ENCODE measurements at regions not wholly inside any gene's neighbourhood (a gene's known extent, or its start where the extent isn't known, plus 50 kb on each side); places are given as distances from the start of the nearest gene placed in this dataset.
"Not testable (repeated sequence)": the region's sequence is repeated elsewhere in the genome, so short reads cannot be mapped to it uniquely, and the experiment has no call there.

DNA sequence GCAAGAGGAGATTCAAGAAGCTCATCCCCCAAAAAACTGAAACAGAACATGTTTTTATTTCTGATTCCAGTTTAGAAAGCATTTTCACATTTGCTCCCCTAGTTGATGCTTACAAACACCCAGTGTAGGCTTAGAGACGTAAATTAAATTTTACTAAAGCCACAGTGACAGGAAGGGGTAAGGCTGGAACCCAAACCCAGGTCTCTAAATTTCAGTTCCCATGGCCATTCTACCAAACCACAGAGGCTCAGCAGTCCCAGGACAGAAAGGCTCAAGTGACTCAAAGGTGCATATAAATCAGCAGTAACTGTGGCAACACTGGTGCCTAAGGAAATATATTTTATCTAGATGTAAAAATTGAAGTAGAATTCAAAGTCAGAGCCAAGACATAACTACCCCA lies 128.7 kb downstream of the CEP120 start:
- DNase-seq (ENCODE audit: low spot score) = no peak

- DNase-seq (ENCODE audit: low spot score) = no peak
Measured at GRCh38 chr5:123289210-123289609, 134.0 kb downstream of the CEP120 start.

- no peak for DNase-seq (ENCODE audit: low spot score)
Measured at GRCh38 chr5:123287881-123288280, 135.3 kb downstream of the CEP120 start.

- no peak for DNase-seq (ENCODE audit: low spot score)
Measured at GRCh38 chr5:123286891-123287290, 136.3 kb downstream of the CEP120 start.

DNA sequence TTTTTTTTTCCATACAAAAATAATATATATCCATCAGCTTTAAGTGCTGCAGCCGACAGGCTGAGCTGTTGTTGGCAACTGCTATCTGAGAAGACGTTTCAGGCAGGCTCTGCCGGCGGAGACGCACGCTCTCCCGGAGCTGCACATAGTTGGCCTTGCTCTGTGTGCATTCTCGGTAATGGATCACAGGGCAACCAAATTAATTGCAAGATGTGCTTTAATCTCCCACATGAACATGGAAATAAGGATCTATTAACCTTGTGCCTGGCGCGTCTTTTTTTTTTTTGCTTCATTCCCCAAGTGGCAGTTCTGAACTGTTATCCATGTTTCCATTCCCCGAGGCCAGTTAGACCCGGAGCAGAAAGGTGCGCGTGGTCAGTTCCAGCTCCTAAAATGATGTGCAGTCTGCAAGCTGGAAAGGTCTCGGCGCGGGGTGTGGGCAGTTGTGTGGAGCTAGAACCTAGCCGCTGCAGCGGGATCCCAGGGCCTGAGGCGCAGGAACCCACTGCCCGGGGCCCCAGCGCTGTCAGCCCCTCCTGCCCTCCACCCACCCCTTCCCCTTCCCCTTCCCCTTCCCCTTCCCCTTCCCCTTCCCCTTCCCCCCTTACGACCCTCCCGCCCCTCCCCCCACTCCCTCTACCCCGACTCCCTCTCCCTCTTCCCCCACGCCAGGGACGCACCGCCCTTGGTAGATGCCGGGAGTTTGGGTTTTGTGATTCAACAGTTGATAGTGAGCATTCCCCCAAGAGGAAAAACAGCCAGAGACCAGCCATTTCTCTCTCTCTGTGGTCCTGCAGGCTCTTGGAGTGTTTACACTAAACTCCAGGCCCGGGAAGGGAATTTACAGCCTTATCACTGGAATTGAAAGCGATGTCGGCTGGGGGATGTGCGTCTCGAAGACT lies 137.8 kb downstream of the CEP120 start:
- peak; percentile 32 for DNase-seq (ENCODE audit: low spot score)

GRCh38 chr5:123283499-123283898 lies 139.7 kb downstream of the CEP120 start:
- DNase-seq (ENCODE audit: low spot score) = no peak

- no peak for DNase-seq (ENCODE audit: low spot score)
Measured at GRCh38 chr5:123283031-123283430, 140.2 kb downstream of the CEP120 start.

GRCh38 chr5:123282444-123282843 lies 140.8 kb downstream of the CEP120 start:
- no peak for DNase-seq (ENCODE audit: low spot score)

GRCh38 chr5:123280854-123281253 lies 142.3 kb downstream of the CEP120 start:
- DNase-seq (ENCODE audit: low spot score) = not testable (repeated sequence)

GRCh38 chr5:123279136-123279535 lies 144.1 kb downstream of the CEP120 start:
- DNase-seq (ENCODE audit: low spot score) = no peak

GRCh38 chr5:123278284-123278683 lies 144.9 kb downstream of the CEP120 start:
- DNase-seq (ENCODE audit: low spot score) = no peak

DNA sequence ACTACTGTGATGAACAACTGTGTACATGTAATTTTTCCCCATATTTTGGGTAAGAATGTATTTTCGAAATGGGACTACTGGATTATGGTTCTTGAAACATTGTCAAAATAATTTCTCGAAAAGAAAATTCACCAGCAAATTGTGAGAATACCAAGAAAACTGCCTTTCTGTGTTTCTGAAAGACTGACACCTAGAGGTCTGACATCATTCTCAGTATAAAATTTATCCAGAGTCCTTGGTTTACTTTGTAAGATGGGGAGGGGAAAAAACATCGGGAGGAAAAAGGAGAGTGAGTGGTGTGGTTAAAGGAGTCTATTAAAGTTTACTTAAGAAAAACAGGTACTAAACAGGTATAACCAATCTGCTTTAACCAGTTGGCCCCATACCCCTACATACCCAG lies 149.2 kb downstream of the CEP120 start:
- no peak for DNase-seq (ENCODE audit: low spot score)

DNA sequence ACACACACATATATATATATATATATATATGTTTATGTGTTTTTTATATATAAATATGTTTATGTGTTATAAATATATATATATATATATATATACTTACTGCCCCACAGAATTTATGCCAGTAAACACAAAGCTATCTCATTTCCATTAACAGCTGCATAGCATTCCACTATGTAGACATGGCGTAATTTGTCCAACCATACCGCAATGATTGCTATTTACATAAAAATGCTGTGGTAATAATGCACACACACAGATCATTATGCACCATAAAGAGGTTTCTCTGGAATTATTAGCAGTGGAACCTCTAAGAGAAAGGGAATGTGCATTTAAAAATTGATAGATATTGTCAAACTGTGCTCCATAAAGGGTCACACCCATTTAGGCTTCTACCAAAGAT lies 150.1 kb downstream of the CEP120 start:
- no peak for DNase-seq (ENCODE audit: low spot score)

DNA sequence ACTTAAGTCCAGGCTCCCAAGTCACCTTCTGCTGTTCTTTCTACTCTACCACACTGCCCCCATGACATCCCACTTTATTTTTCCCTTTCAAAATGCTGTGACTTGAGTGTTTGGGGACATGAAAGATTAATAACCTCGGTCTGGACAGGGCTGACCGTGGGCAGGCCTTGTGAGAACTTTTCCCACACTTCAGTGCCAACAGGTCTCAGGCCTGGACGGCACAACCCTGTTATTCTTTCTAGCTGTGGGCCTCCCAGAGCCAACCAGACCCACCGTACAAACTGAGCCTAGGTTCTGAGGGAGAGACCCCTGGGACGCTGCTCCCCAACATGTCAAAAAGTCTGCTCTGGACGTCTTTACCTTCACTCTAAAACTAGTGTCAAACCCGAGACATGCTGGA lies 153.4 kb downstream of the CEP120 start:
- DNase-seq (ENCODE audit: low spot score) = no peak

- no peak for DNase-seq (ENCODE audit: low spot score)
Measured at GRCh38 chr5:123269436-123269835, 153.8 kb downstream of the CEP120 start.

- DNase-seq (ENCODE audit: low spot score) = no peak
Measured at GRCh38 chr5:123266365-123266764, 156.8 kb downstream of the CEP120 start.

DNA sequence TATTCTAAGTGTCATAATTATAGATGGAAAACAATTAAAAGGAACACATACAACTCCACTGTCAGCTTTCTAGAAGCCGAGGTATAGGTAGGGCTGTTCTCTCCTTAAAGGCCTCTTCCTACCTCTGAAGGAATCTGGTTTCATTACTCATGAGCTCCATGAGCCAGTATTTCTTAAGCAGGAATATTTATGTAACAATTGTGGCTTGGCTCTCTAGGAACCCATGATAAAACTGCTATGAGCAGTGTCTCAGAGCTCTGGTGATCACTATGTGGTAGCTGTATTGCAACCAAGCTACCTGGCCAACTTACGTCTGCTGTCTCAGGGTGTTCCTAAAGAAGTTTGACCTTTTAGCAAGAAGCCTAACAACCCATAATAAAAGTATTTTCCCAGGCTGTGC lies 157.7 kb downstream of the CEP120 start:
- DNase-seq (ENCODE audit: low spot score) = no peak

GRCh38 chr5:123264394-123264793 lies 158.8 kb downstream of the CEP120 start:
- no peak for DNase-seq (ENCODE audit: low spot score)

DNA sequence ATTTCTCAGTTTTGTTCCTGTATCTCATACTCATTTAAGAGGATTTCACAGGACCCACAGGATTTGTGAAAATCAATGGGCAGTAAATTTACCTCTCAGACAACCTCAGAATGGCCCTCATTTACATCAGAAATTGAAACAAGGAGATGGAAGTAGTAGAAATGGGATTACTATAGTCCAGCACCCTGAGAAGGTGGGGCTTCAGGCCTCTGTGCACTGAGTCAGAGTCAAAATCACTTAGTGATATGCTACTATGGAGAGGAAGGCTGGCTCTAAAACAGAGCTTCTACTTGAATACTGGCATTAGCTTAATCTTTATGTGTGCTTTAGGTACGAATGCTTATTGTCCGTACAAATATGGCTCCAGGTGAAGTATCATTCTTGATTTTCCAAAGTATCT lies 159.3 kb downstream of the CEP120 start:
- no peak for DNase-seq (ENCODE audit: low spot score)

GRCh38 chr5:123262216-123262823 lies 160.9 kb downstream of the CEP120 start:
- no peak for DNase-seq (ENCODE audit: low spot score)

DNA sequence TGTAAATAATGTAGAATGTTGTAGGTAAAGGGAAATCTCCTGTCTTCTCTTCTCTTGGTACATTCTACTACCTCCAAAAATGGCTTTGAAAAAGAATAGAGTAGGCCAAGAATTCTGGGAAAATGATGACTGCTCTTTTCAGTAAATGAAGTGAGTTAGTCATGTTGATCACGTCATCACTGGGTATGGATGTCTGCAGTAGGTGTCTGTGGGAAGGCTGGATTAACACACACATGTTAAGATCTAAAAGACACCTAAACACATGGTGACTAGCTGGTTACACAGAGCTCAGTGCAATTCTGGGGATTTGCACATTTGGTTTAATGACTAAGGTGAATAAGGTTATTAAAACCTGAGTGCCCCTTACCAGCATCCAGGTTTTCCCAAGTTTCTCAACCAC lies 161.5 kb downstream of the CEP120 start:
- DNase-seq (ENCODE audit: low spot score) = no peak

GRCh38 chr5:123249446-123249845 lies 160.4 kb downstream of the PRDM6 start:
- no peak for DNase-seq (ENCODE audit: low spot score)

- no peak for DNase-seq (ENCODE audit: low spot score)
Measured at GRCh38 chr5:123245689-123246088, 156.6 kb downstream of the PRDM6 start.

DNA sequence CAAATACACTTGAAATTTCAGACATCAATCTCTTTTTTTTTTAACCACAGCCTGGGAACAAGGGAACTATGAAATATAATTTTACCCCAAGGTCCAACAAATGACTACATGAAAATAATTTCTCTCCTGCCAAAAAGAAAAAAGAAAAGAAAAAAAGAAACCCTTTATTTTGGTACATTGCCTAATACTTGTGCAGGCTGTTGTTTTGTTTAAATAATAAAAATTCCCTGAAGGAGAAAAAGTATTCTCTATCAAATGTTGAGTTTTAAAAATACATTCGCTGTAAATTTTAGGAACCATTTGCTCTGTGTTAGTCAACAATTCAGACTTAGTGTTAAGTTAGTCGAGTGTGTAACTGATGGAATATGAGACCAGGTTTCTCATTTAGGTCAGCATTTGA lies 155.4 kb downstream of the PRDM6 start:
- no peak for DNase-seq (ENCODE audit: low spot score)

All from AG08396 (cell line).